K562 (cell line): ENCODE measurements at regions not wholly inside any gene's neighbourhood (a gene's known extent, or its start where the extent isn't known, plus 50 kb on each side); places are given as distances from the start of the nearest gene placed in this dataset.

Experiments
- ATAC-seq: fragments of 200-7000 bp; cut with Tn5 transposase; 3 replicates; pipeline ENCODE4 v1.9.1; 2020; ENCODE audit warnings: moderate library complexity
- BruUV-seq: library from RNA; stranded (reverse); fragments of 400-500 nt; replicated peaks from 2 replicates; lab custom pipeline; 2021; lab: Mats Ljungman, UMichigan
- CTCF ChIA-PET: fragments of 300-600 bp; formaldehyde crosslinking; extraction: SDS; loops from one replicate; lab custom pipeline; 2021; ENCODE audit warnings: low intra/inter-chr PET ratio; lab: Yijun Ruan, JAX
- POLR2A ChIA-PET: fragments of 300-600, 350-650 bp; sonication (Branson Sonifier 250); formaldehyde crosslinking; extraction: SDS; loops from one replicate; lab custom pipeline; 2021; ENCODE audit warnings: antibody characterized with exemption, inconsistent platforms; lab: Yijun Ruan, JAX
- DNase-seq, 4 experiments: peaks; one replicate each; pipeline versions ENCODE4 v3.0.0 to v3.0.0-alpha.2; 2011 to 2018; ENCODE audit warnings: low spot score in 3 of 4, mixed read lengths in 3 of 4; ENCODE audit errors: extremely low read depth in 1 of 4
- FAIRE-seq: peaks from 2 replicates; lab custom pipeline; 2011; peaks lifted over from hg19 to GRCh38; lab: Jason Lieb, UNC
- H2AFZ ChIP-seq: 2 replicates; pipeline ENCODE4 v1.6.0; 2011; ENCODE audit warnings: low read depth, low read length, control low read depth, inconsistent platforms
- H3K27ac ChIP-seq: fragments of 200-600 bp; 3 replicates; pipeline ENCODE4 v1.8.0; 2011; ENCODE audit warnings: low read depth, mild to moderate bottlenecking, control low read depth, inconsistent platforms, low read length, moderate library complexity, mixed read lengths; ENCODE audit errors: extremely low read depth
- H3K27me3 ChIP-seq, 2 experiments: fragments of 300-600 bp in 1 of 2; 2 replicates in 1 of 2; 3 replicates in 1 of 2; pipeline versions ENCODE4 v1.6.0 to v1.8.0; 2011; ENCODE audit warnings: inconsistent platforms in 2 of 2, low read length in 2 of 2, mild to moderate bottlenecking in 1 of 2, mixed read lengths in 1 of 2, moderate library complexity in 1 of 2; ENCODE audit not compliant: control insufficient read depth in 2 of 2, insufficient read depth in 2 of 2
- H3K36me3 ChIP-seq: fragments of 300-600 bp; 3 replicates; pipeline ENCODE4 v1.8.0; 2011; ENCODE audit warnings: mild to moderate bottlenecking, low read length, inconsistent platforms; ENCODE audit not compliant: control insufficient read depth, insufficient read depth
- H3K4me1 ChIP-seq, 2 experiments: fragments of 200-600 bp in 1 of 2; replicated peaks in 1 of 2; 2 replicates in 1 of 2; 3 replicates in 1 of 2; pipeline versions ENCODE4 v1.5.1 to v1.8.0; 2011; ENCODE audit warnings: inconsistent platforms in 2 of 2, low read length in 2 of 2, mild to moderate bottlenecking in 1 of 2, mixed read lengths in 1 of 2, moderate library complexity in 1 of 2; ENCODE audit not compliant: control insufficient read depth in 2 of 2, insufficient read depth in 2 of 2
- H3K4me2 ChIP-seq: 2 replicates; pipeline ENCODE4 v1.6.1; 2011; ENCODE audit warnings: low read length, control low read depth, inconsistent platforms, mixed read lengths; ENCODE audit not compliant: insufficient read depth
- H3K4me3 ChIP-seq: fragments of 200-600 bp; sonication (generic), shearing (Covaris generic); 2 replicates; pipeline ENCODE4 v1.5.1; 2016; ENCODE audit warnings: control low read depth, inconsistent platforms
- H3K79me2 ChIP-seq: fragments of 200-600 bp; 3 replicates; pipeline ENCODE4 v1.8.0; 2011; ENCODE audit warnings: low read length, inconsistent platforms; ENCODE audit not compliant: control insufficient read depth, insufficient read depth
- H3K9ac ChIP-seq, 2 experiments: 2 replicates each; pipeline versions ENCODE4 v1.6.0 to v1.6.1; 2011; ENCODE audit warnings: low read depth in 2 of 2, low read length in 2 of 2, control low read depth in 1 of 2, inconsistent platforms in 1 of 2, mild to moderate bottlenecking in 1 of 2, mixed read lengths in 1 of 2; ENCODE audit not compliant: insufficient read depth in 1 of 2
- H3K9me1 ChIP-seq: one replicate; pipeline ENCODE4 v1.6.0; 2011; ENCODE audit warnings: inconsistent platforms, mild to moderate bottlenecking, low read length, moderate library complexity; ENCODE audit not compliant: control insufficient read depth, insufficient read depth
- H3K9me3 ChIP-seq: replicated peaks from 2 replicates; pipeline ENCODE4 v1.5.1; 2011; ENCODE audit warnings: low read depth, low read length, inconsistent platforms; ENCODE audit not compliant: control insufficient read depth, insufficient read depth
- H4K20me1 ChIP-seq: replicated peaks from 2 replicates; pipeline ENCODE4 v1.6.1; 2011; ENCODE audit warnings: low read length, inconsistent platforms, mixed read lengths; ENCODE audit not compliant: control insufficient read depth, insufficient read depth
- ATF1 ChIP-seq, 2 experiments: fragments of 450-650 bp in 1 of 2; IDR thresholded peaks; 2 replicates each; pipeline ENCODE4 v1.6.1; 2016; ENCODE audit warnings: missing compliant biosample characterization in 1 of 2, missing genetic modification characterization in 1 of 2
- CCAR2 ChIP-seq: fragments of 200-400 bp; formaldehyde crosslinking; IDR thresholded peaks from 2 replicates; pipeline ENCODE4 v1.6.1; 2017; ENCODE audit warnings: mild to moderate bottlenecking, low read depth, low read length
- CREB1 ChIP-seq, 2 experiments: sonication (generic) in 1 of 2; formaldehyde crosslinking in 1 of 2; IDR thresholded peaks; 2 replicates each; pipeline versions ENCODE4 v1.6.1 to v1.8.0; 2012 to 2022; ENCODE audit warnings: inconsistent platforms in 1 of 2, mild to moderate bottlenecking in 1 of 2, missing genetic modification reagents in 1 of 2, moderate library complexity in 1 of 2
- ELF4 ChIP-seq: fragments of 450-650 bp; formaldehyde crosslinking; IDR thresholded peaks from 2 replicates; pipeline ENCODE4 v1.4.0; 2022; ENCODE audit warnings: missing genetic modification characterization
- FOXA1 ChIP-seq: fragments of 450-650 bp; IDR thresholded peaks from 2 replicates; pipeline ENCODE4 v1.6.1; 2016; ENCODE audit warnings: mild to moderate bottlenecking, borderline replicate concordance
- HINFP ChIP-seq: fragments of 450-650 bp; conservative IDR thresholded peaks from 2 replicates; pipeline ENCODE4 v1.6.1; 2016; ENCODE audit warnings: missing genetic modification characterization, low read depth, mild to moderate bottlenecking, control low read depth, missing compliant biosample characterization
- NFIX ChIP-seq: fragments of 250-450 bp; sonication (Bioruptor Pico); IDR thresholded peaks from 2 replicates; pipeline ENCODE4 v1.4.0; 2020; ENCODE audit warnings: low read depth, mild to moderate bottlenecking, moderate library complexity
- NR3C1 ChIP-seq: sonication (generic); formaldehyde crosslinking; IDR thresholded peaks from 2 replicates; pipeline ENCODE4 v1.8.1; 2022; ENCODE audit warnings: missing genetic modification reagents
- TARDBP ChIP-seq: fragments of 450-650 bp; IDR thresholded peaks from 2 replicates; pipeline ENCODE4 v1.6.1; 2016
- TGIF2 ChIP-seq: sonication (generic); formaldehyde crosslinking; IDR thresholded peaks from 2 replicates; pipeline ENCODE4 v1.8.1; 2022; ENCODE audit warnings: mild to moderate bottlenecking, missing genetic modification reagents, moderate library complexity
- TRIM28 ChIP-seq: fragments of 450-650 bp; IDR thresholded peaks from 2 replicates; pipeline ENCODE4 v1.6.1; 2017
- WHSC1 ChIP-seq: IDR thresholded peaks from one replicate; pipeline ENCODE4 v1.6.1; 2012; ENCODE audit warnings: low read length, control low read depth, inconsistent platforms
- ZBTB17 ChIP-seq: fragments of 450-650 bp; formaldehyde crosslinking; IDR thresholded peaks from 2 replicates; pipeline ENCODE4 v1.4.0; 2020; ENCODE audit warnings: mild to moderate bottlenecking
- ZKSCAN8 ChIP-seq: fragments of 200-800 bp; sonication (Bioruptor generic); IDR thresholded peaks from 2 replicates; pipeline ENCODE4 v1.6.1; 2016; ENCODE audit warnings: missing genetic modification characterization, missing compliant biosample characterization
- ZNF124 ChIP-seq: sonication (generic); formaldehyde crosslinking; IDR thresholded peaks from 2 replicates; pipeline ENCODE4 v1.8.1; 2022; ENCODE audit warnings: missing genetic modification reagents
- ZNF347 ChIP-seq: fragments of 450-650 bp; formaldehyde crosslinking; IDR thresholded peaks from 2 replicates; pipeline ENCODE4 v1.4.0; 2020; ENCODE audit warnings: low read depth, mild to moderate bottlenecking, moderate library complexity
- ZNF551 ChIP-seq: fragments of 250-450 bp; sonication (Bioruptor Pico); IDR thresholded peaks from 2 replicates; pipeline ENCODE4 v1.5.0; 2021; ENCODE audit warnings: mild to moderate bottlenecking, moderate library complexity
- ZNF707 ChIP-seq: fragments of 250-450 bp; sonication (Bioruptor Pico); conservative IDR thresholded peaks from 2 replicates; pipeline ENCODE4 v1.8.0; 2022; ENCODE audit warnings: inconsistent platforms, mild to moderate bottlenecking, moderate library complexity
- ZNF764 ChIP-seq: fragments of 250-450 bp; sonication (Bioruptor Pico); IDR thresholded peaks from 2 replicates; pipeline ENCODE4 v1.4.0; 2020; ENCODE audit warnings: low read depth, mild to moderate bottlenecking, moderate library complexity
- ZNF79 ChIP-seq: fragments of 250-450 bp; sonication (Bioruptor Pico); IDR thresholded peaks from 2 replicates; pipeline ENCODE4 v1.4.0; 2020; ENCODE audit warnings: low read depth, mild to moderate bottlenecking, moderate library complexity
- WGBS: fragments of 100-300 bp; shearing (Covaris generic); methylation state at CpG from one replicate; pipeline ENCODE4 v1.1.6; 2016; ENCODE audit warnings: low coverage, mixed read lengths; ENCODE audit not compliant: insufficient coverage; ENCODE audit errors: missing lambda C conversion rate; 5-methylcytosine and 5-hydroxymethylcytosine counted together
- in situ Hi-C: fragments of 300-500 bp; cut with MboI; formaldehyde crosslinking; loops from 4 replicates; pipeline ENCODE4 v1.15.0; 2018; ENCODE audit warnings: inconsistent platforms, mixed read lengths
- intact Hi-C: fragments of 100-400 bp; cut with micrococcal nuclease; formaldehyde crosslinking; loops from 2 replicates; pipeline ENCODE4 v1.14.2; 2022

DNA sequence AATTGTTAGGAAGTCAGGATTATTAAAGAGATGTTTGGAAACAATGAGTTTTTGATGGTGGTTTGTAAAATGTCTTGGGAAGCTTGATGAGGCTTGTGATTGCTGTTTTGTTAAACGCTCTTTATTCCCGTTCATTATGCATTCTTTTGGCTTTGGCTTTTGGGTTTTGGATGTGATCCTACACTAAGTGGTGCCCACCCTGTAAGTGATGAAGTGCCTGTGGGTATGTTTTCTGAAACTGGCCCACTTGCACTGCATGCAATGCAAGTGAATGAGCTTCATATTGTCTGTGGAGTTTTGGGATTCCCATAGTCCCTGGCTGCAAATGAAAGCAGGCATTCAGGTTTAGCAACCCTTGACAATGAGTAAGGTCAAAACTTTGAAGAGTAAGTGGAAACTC, 1035.5 kb upstream of the WWC1 start:
- BruUV-seq: no TSS peak
- CTCF ChIA-PET: no interaction called here
- H3K27ac ChIP-seq: no peak overlapping the region
- H4K20me1 ChIP-seq: no peaks in the 10 kb centered on the region
- in situ Hi-C loops (no loop called here), intact Hi-C loops (no loop called here)
- no peak overlapping the region for H3K4me3 ChIP-seq
- ATAC-seq: no peak
- no peaks in the 10 kb centered on the region for H3K79me2 ChIP-seq
- H3K36me3 ChIP-seq: no peaks in the 10 kb centered on the region
- POLR2A ChIA-PET: no interaction called here
- no peak for FAIRE-seq
- no peak for DNase-seq
- H3K4me2 ChIP-seq: no peak overlapping the region
- no peak overlapping the region for H2AFZ ChIP-seq
- no peak for TF ChIP-seq ELF4 (CRISPR knock-in tag)
- no peak for TF ChIP-seq ZBTB17 (CRISPR knock-in tag)
- TF ChIP-seq FOXA1: no peak
- TF ChIP-seq ZNF764: no peak
- TF ChIP-seq HINFP (tag): no peak
- no peak for TF ChIP-seq ATF1 (CRISPR knock-in tag; IDR thresholded peaks at IDR 0.05)
- TF ChIP-seq ATF1 (tag; IDR thresholded peaks at IDR 0.05): no peak
- no peak for TF ChIP-seq ZNF707
- no peak for TF ChIP-seq CCAR2
- TF ChIP-seq TARDBP: no peak
- TF ChIP-seq ZNF79 (CRISPR knock-in tag): no peak
- TF ChIP-seq ZNF347 (CRISPR knock-in tag): no peak
- TF ChIP-seq CREB1 (IDR thresholded peaks at IDR 0.05): no peak
- no peak for TF ChIP-seq CREB1 (CRISPR knock-in tag; IDR thresholded peaks at IDR 0.05)
- TF ChIP-seq ZNF124 (CRISPR knock-in tag): no peak
- no peak for TF ChIP-seq NR3C1 (CRISPR knock-in tag)
- TF ChIP-seq ZKSCAN8 (CRISPR knock-in tag): no peak
- no peak for TF ChIP-seq TGIF2 (CRISPR knock-in tag)
- TF ChIP-seq NFIX (CRISPR knock-in tag): no peak
- TF ChIP-seq TRIM28: no peak
- no peak for TF ChIP-seq ZNF551 (CRISPR knock-in tag)
- no peak for TF ChIP-seq WHSC1
- TF ChIP-seq, all 486 proteins: peak for 0
- no peaks in the 10 kb centered on the region for H3K9me1 ChIP-seq
- 0% methylated on average over 2 of the region's 2 CpGs for whole genome bisulfite sequencing
- no peaks in the 10 kb centered on the region for H3K27me3 ChIP-seq
- H3K9me3 ChIP-seq: no peaks in the 10 kb centered on the region; the same call in 1 of the 2 replicates
- H3K9ac ChIP-seq: no peak overlapping the region
- no peaks in the 10 kb centered on the region for H3K4me1 ChIP-seq
